ENCODE measurements at regions not wholly inside any gene's neighbourhood (a gene's known extent, or its start where the extent isn't known, plus 50 kb on each side); places are given as distances from the start of the nearest gene placed in this dataset.

DNA sequence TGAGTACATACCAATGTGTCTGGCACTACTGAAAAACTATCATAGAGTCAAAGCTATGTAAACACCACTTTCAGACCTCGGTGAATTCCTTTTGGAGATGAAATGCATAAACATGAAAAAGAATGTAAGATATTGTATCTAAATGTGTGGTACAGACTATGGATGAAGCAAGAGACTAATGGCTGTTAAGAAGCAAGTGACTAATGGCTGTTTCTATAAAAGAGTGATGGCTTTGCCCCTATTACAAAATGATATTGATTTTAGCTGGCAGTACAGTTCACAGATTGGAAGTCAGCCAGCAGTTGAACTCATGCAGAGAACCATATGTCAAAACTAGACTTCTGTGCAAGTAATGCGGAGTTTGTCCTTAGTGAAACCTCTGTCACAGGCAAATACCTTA lies 359.3 kb downstream of the GRXCR1 start:
- TF ChIP-seq POLR2A (IDR thresholded peaks at IDR 0.05) (no peak), POLR2AphosphoS5 (IDR thresholded peaks at IDR 0.05) (no peak), EP300 (IDR thresholded peaks at IDR 0.05) (no peak)
- TF ChIP-seq, protein P1, sequence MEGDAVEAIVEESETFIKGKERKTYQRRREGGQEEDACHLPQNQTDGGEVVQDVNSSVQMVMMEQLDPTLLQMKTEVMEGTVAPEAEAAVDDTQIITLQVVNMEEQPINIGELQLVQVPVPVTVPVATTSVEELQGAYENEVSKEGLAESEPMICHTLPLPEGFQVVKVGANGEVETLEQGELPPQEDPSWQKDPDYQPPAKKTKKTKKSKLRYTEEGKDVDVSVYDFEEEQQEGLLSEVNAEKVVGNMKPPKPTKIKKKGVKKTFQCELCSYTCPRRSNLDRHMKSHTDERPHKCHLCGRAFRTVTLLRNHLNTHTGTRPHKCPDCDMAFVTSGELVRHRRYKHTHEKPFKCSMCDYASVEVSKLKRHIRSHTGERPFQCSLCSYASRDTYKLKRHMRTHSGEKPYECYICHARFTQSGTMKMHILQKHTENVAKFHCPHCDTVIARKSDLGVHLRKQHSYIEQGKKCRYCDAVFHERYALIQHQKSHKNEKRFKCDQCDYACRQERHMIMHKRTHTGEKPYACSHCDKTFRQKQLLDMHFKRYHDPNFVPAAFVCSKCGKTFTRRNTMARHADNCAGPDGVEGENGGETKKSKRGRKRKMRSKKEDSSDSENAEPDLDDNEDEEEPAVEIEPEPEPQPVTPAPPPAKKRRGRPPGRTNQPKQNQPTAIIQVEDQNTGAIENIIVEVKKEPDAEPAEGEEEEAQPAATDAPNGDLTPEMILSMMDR (IDR thresholded peaks at IDR 0.05), result no peak
- H3K9me3 ChIP-seq, result no peaks in the 10 kb centered on the region
- no peak for DNase-seq
- no peaks in the 10 kb centered on the region for H3K36me3 ChIP-seq
- H3K27ac ChIP-seq, result no peak overlapping the region
- H3K27me3 ChIP-seq, result no peaks in the 10 kb centered on the region
- no peaks in the 10 kb centered on the region for H3K4me1 ChIP-seq
- H3K4me3 ChIP-seq, result no peak overlapping the region
- intact Hi-C loops (cut with DNase I), result no loop called here
- WGBS, 2 donors, result 82% methylated on average over 2 of the region's 2 CpGs

DNA sequence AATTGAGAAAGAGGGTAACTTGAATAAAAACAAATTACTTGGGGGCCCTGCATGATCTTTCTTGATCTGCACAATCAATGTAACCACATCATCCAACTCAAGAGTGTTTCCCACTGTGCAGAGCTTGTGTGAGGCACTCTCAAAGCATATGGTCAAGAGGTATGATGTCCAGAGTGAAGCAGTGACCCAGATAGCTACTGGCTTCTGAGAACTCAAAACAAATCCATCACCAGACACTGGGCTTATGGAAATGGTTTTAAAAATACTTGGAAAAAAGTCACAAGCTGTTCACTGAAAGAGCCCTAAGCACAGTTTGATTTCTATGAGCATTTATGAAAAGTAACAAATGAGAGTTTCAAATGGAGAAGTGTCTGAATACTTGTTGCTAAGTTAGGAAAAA lies 361.0 kb downstream of the GRXCR1 start:
- TF ChIP-seq, protein P1 (IDR thresholded peaks at IDR 0.05), result no peak
- TF ChIP-seq EP300 (IDR thresholded peaks at IDR 0.05), result no peak
- no peak for TF ChIP-seq POLR2A (IDR thresholded peaks at IDR 0.05)
- Histone ChIP-seq H3K4me3 (no peak overlapping the region), H3K36me3 (no peaks in the 10 kb centered on the region), H3K4me1 (no peaks in the 10 kb centered on the region), H3K27me3 (no peaks in the 10 kb centered on the region), H3K27ac (no peak overlapping the region), H3K9me3 (no peaks in the 10 kb centered on the region)
- DNase-seq, result no peak
- intact Hi-C loops (cut with DNase I), result no loop called here

DNA sequence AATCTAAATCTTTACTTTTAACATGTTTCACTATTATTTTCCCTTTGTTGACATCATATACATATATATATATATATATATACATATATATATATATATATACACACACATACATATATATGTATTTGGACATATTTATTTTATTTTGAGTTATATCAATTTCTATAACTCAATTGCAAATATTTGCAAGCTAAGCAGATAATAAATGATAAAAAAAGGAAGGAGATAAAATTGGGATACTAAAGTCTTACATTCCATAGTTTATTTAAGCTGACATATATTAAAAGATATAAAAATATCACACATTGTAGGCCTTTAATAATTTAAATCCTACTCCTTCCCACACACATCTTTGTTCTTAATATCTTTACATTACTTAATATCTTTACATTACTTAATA lies 372.2 kb downstream of the GRXCR1 start:
- intact Hi-C loops (cut with DNase I), result no loop called here
- Histone ChIP-seq H3K4me1 (no peaks in the 10 kb centered on the region), H3K9me3 (peaks cover 0 to 4% (median 0%) of the 10 kb centered on the region in 4 donors), H3K36me3 (no peaks in the 10 kb centered on the region), H3K4me3 (no peak overlapping the region), H3K27ac (no peak overlapping the region), H3K27me3 (no peaks in the 10 kb centered on the region)
- TF ChIP-seq EP300 (IDR thresholded peaks at IDR 0.05) (no peak), POLR2AphosphoS5 (IDR thresholded peaks at IDR 0.05) (no peak), POLR2A (IDR thresholded peaks at IDR 0.05) (no peak)
- TF ChIP-seq, protein P1 (IDR thresholded peaks at IDR 0.05), result no peak
- DNase-seq, result no peak

DNA sequence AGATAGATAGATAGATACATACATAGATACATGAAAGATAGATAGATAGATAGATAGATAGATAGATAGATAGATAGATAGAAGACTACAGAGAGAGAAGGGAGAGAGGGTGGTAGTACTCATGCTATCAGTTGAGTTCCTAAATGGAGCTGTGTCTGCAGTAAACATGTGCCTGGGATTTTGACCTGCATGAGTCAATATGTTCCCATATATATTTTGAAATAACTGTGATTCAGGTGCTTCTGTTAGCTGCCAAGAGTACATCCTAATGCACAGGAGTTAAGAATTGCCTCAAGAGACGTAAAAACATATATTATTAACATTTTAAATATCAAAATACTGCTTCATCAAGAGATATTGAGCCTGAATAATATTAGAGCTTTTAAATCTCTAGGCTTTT lies 379.4 kb downstream of the GRXCR1 start:
- intact Hi-C loops (cut with DNase I), result no loop called here
- H3K27ac ChIP-seq, result no peak overlapping the region
- DNase-seq, result no peak
- no peak overlapping the region for H3K4me3 ChIP-seq
- no peaks in the 10 kb centered on the region for H3K36me3 ChIP-seq
- no peaks in the 10 kb centered on the region for H3K4me1 ChIP-seq
- WGBS, 2 donors, result 0% methylated on average over 1 of the region's 1 CpG
- no peak for TF ChIP-seq POLR2AphosphoS5 (IDR thresholded peaks at IDR 0.05)
- TF ChIP-seq, protein P1 (IDR thresholded peaks at IDR 0.05), result no peak
- no peak for TF ChIP-seq POLR2A (IDR thresholded peaks at IDR 0.05)
- TF ChIP-seq EP300 (IDR thresholded peaks at IDR 0.05), result no peak
- H3K9me3 ChIP-seq, result peaks cover 0 to 8% (median 0%) of the 10 kb centered on the region in 4 donors
- H3K27me3 ChIP-seq, result no peaks in the 10 kb centered on the region

DNA sequence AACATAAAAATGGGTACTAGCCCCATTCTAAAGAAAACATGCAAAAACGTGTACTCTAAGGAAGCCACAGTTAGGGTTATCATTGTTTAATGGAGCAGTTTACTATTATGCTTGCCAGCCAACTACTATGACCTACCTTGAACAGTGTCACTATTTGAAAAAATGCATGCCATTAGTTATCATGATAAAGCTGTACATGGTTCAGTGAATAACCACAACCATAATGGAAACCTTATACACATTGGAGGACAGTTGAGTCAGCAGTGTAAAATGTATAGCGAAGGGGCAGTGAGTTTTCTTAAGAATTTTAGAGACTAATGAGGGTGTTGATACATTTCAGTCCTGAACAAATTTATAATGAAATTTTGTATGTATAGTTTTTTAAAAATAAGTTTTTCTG lies 381.9 kb downstream of the GRXCR1 start:
- intact Hi-C loops (cut with DNase I), result no loop called here
- DNase-seq, result no peak
- Histone ChIP-seq H3K9me3 (peaks cover 0 to 5% (median 0%) of the 10 kb centered on the region in 4 donors), H3K4me1 (no peaks in the 10 kb centered on the region), H3K27ac (no peak overlapping the region), H3K27me3 (no peaks in the 10 kb centered on the region), H3K36me3 (no peaks in the 10 kb centered on the region), H3K4me3 (no peak overlapping the region)
- 73 to 83% methylated on average over 2 of the region's 2 CpGs for WGBS, 2 donors
- TF ChIP-seq EP300 (IDR thresholded peaks at IDR 0.05) (no peak), POLR2AphosphoS5 (IDR thresholded peaks at IDR 0.05) (no peak), POLR2A (IDR thresholded peaks at IDR 0.05) (no peak)
- TF ChIP-seq, protein P1 (IDR thresholded peaks at IDR 0.05), result no peak

Measured in sigmoid colon (tissue), 6 donors.